Neural cell (in vitro differentiated cells): ENCODE measurements at regions not wholly inside any gene's neighbourhood (a gene's known extent, or its start where the extent isn't known, plus 50 kb on each side); places are given as distances from the start of the nearest gene placed in this dataset.

Source experiments
- EZH2 ChIP-seq: fragments of 200-600, 300-800 bp; shearing (Covaris generic), sonication (generic); IDR thresholded peaks from 2 replicates; pipeline ENCODE4 v1.6.1; 2014; ENCODE audit warnings: antibody characterized with exemption, low read length, borderline replicate concordance, mild to moderate bottlenecking; ENCODE audit not compliant: insufficient read depth, poor library complexity, severe bottlenecking
- POLR2AphosphoS5 ChIP-seq: IDR thresholded peaks from 2 replicates; pipeline ENCODE4 v1.6.1; 2012
- RAD21 ChIP-seq: fragments of 450-650 bp; conservative IDR thresholded peaks from 2 replicates; pipeline ENCODE4 v1.6.1; 2014; ENCODE audit warnings: antibody characterized with exemption, mild to moderate bottlenecking, moderate library complexity
- TF ChIP-seq, protein P1 (sequence below): fragments of 450-650 bp; IDR thresholded peaks from 2 replicates; pipeline ENCODE4 v1.5.1; 2014; ENCODE audit warnings: antibody characterized with exemption, mild to moderate bottlenecking, moderate library complexity; ENCODE audit not compliant: poor library complexity, severe bottlenecking

DNA sequence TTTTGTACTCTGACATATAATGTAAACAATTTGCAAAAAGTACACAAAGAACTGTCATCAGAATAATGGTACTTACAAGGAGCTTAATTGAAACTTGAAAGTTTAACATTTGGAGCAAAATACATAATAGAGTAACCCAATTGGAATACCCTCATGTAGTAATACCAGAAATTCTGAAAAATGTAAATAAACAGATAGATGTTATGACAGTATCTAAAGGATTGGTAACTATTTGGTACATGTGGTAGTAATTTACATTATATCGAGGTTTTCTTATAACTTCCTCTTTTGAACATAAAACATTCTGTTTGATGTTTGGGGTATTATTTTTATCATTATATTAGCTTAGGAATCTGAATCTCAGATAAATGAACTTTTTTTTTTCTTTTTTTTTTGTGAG lies 211.7 kb upstream of the ELL2 start:
- TF ChIP-seq, protein P1, sequence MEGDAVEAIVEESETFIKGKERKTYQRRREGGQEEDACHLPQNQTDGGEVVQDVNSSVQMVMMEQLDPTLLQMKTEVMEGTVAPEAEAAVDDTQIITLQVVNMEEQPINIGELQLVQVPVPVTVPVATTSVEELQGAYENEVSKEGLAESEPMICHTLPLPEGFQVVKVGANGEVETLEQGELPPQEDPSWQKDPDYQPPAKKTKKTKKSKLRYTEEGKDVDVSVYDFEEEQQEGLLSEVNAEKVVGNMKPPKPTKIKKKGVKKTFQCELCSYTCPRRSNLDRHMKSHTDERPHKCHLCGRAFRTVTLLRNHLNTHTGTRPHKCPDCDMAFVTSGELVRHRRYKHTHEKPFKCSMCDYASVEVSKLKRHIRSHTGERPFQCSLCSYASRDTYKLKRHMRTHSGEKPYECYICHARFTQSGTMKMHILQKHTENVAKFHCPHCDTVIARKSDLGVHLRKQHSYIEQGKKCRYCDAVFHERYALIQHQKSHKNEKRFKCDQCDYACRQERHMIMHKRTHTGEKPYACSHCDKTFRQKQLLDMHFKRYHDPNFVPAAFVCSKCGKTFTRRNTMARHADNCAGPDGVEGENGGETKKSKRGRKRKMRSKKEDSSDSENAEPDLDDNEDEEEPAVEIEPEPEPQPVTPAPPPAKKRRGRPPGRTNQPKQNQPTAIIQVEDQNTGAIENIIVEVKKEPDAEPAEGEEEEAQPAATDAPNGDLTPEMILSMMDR, result no peak
- no peak for TF ChIP-seq RAD21
- no peak for TF ChIP-seq EZH2
- no peak for TF ChIP-seq POLR2AphosphoS5
